GM08714 (cell line): ENCODE measurements at regions not wholly inside any gene's neighbourhood (a gene's known extent, or its start where the extent isn't known, plus 50 kb on each side); places are given as distances from the start of the nearest gene placed in this dataset.
"Not testable (repeated sequence)": the region's sequence is repeated elsewhere in the genome, so short reads cannot be mapped to it uniquely, and the experiment has no call there.

Source experiments
- H3K4me3 ChIP-seq: fragments of 200-500 bp; sonication (Bioruptor generic); 2 replicates; pipeline ENCODE4 v1.5.1; 2014; ENCODE audit warnings: mild to moderate bottlenecking, low read length, inconsistent platforms
- ZNF274 ChIP-seq: IDR thresholded peaks from 2 replicates; pipeline ENCODE4 v1.6.1; 2012; ENCODE audit warnings: mild to moderate bottlenecking, low read depth, low read length

GRCh38 chr13:91053318-91054065 lies 294.0 kb upstream of the MIR17HG start:
- no peak for TF ChIP-seq ZNF274
- no peak overlapping the region for H3K4me3 ChIP-seq

GRCh38 chr13:91054902-91055301 lies 292.6 kb upstream of the MIR17HG start:
- no peak for TF ChIP-seq ZNF274
- H3K4me3 ChIP-seq: no peak overlapping the region

- no peak overlapping the region for H3K4me3 ChIP-seq
- TF ChIP-seq ZNF274: no peak
Observed at GRCh38 chr13:91056746-91057145, 290.7 kb upstream of the MIR17HG start.

- not testable (repeated sequence) for H3K4me3 ChIP-seq
Observed at GRCh38 chr13:91057507-91057906, 290.0 kb upstream of the MIR17HG start.

- TF ChIP-seq ZNF274: no peak
- no peak overlapping the region for H3K4me3 ChIP-seq
Observed at GRCh38 chr13:91058066-91058465, 289.4 kb upstream of the MIR17HG start.

- no peak overlapping the region for H3K4me3 ChIP-seq
- no peak for TF ChIP-seq ZNF274
Observed at GRCh38 chr13:91058919-91059318, 288.6 kb upstream of the MIR17HG start.

GRCh38 chr13:91066745-91067144 lies 280.7 kb upstream of the MIR17HG start:
- no peak for TF ChIP-seq ZNF274
- H3K4me3 ChIP-seq: no peak overlapping the region

GRCh38 chr13:91072486-91072885 lies 275.0 kb upstream of the MIR17HG start:
- TF ChIP-seq ZNF274: no peak
- H3K4me3 ChIP-seq: no peak overlapping the region

- no peak for TF ChIP-seq ZNF274
- no peak overlapping the region for H3K4me3 ChIP-seq
Observed at GRCh38 chr13:91074091-91074490, 273.4 kb upstream of the MIR17HG start.

- H3K4me3 ChIP-seq: no peak overlapping the region
- no peak for TF ChIP-seq ZNF274
Observed at GRCh38 chr13:91076830-91077229, 270.7 kb upstream of the MIR17HG start.

GRCh38 chr13:91078093-91078679 lies 269.3 kb upstream of the MIR17HG start:
- no peak for TF ChIP-seq ZNF274

GRCh38 chr13:91079176-91079575 lies 268.3 kb upstream of the MIR17HG start:
- no peak overlapping the region for H3K4me3 ChIP-seq
- no peak for TF ChIP-seq ZNF274

More at GRCh38 chr13:91078093-91078679, 269.3 kb upstream of the MIR17HG start:
- H3K4me3 ChIP-seq: no peak overlapping the region

- no peak overlapping the region for H3K4me3 ChIP-seq
- no peak for TF ChIP-seq ZNF274
Observed at GRCh38 chr13:91085127-91085526, 262.4 kb upstream of the MIR17HG start.

- no peak overlapping the region for H3K4me3 ChIP-seq
- TF ChIP-seq ZNF274: no peak
Observed at GRCh38 chr13:91086936-91087716, 260.4 kb upstream of the MIR17HG start.

GRCh38 chr13:91097269-91097668 lies 250.2 kb upstream of the MIR17HG start:
- no peak for TF ChIP-seq ZNF274
- no peak overlapping the region for H3K4me3 ChIP-seq
